DND-41 (cell line): ENCODE measurements at regions not wholly inside any gene's neighbourhood (a gene's known extent, or its start where the extent isn't known, plus 50 kb on each side); places are given as distances from the start of the nearest gene placed in this dataset.

Experiments used
- CTCF ChIP-seq: IDR thresholded peaks from 2 replicates; pipeline ENCODE4 v1.5.1; 2012; ENCODE audit warnings: borderline replicate concordance, low read length, moderate library complexity, mild to moderate bottlenecking; ENCODE audit not compliant: poor library complexity, severe bottlenecking; ENCODE audit errors: extremely low read depth
- EZH2 ChIP-seq: IDR thresholded peaks from 3 replicates; pipeline ENCODE4 v1.6.1; 2012; ENCODE audit warnings: borderline replicate concordance, low read depth, mild to moderate bottlenecking, moderate library complexity, low read length, inconsistent platforms; ENCODE audit not compliant: severe bottlenecking

- TF ChIP-seq CTCF (no peak), EZH2 (no peak)
Observed at GRCh38 chr2:143890798-143891197, 629.1 kb downstream of the ZEB2 start.
